ENCODE measurements at regions not wholly inside any gene's neighbourhood (a gene's known extent, or its start where the extent isn't known, plus 50 kb on each side); places are given as distances from the start of the nearest gene placed in this dataset.

DNA sequence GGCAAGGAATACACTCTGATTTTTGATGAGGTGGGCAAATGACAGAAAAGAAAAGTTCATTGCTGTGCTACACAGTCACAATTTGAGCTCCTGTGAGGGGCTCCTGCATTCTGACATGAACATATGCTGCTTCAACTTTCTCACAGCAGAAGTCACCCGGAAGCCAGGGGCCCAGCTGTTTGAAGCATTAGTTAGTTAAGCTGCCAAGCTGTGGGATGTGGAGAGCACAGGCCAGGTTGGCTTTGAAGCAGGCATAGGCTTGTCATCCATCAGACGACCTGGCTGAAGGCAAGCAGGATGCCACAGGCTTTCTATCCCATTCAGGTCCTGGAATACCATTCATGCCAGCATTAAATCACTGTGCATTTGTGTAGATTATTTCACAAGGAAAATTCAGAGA lies 63.1 kb downstream of the MTNR1B start:
- Histone ChIP-seq H3K27ac (replicated peaks) (no peak overlapping the region), H3K4me3 (no peak overlapping the region), H3K36me3 (no peaks in the 10 kb centered on the region), H3K27me3 (ENCODE audit: low read depth) (no peaks in the 10 kb centered on the region), H3K9me3 (replicated peaks) (peaks cover 12% of the 10 kb centered on the region), H3K4me1 (no peaks in the 10 kb centered on the region)
- no peak for DNase-seq
- no peak for TF ChIP-seq CTCF (IDR thresholded peaks at IDR 0.05; ENCODE audit: borderline replicate concordance)
- intact Hi-C loops (cut with micrococcal nuclease), result no loop called here

DNA sequence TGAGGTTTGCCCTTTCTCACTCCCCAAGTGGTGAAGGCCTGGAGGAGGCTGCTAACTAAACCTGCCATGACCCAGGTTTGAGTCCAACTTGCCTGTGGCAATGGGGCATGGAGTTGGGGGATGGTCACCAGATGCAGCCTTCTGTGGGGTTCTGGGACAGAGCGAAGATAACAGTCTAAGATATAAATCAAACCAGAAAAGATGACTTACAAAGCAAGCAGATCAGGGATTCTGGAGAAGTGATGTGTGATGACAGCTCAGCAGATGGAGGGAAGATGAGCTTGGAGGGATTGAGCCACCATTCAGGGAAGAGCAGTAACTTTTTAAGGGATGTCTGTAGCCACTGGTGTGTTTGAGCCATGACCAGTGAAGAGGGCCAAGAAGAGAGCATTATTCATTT lies 63.6 kb downstream of the MTNR1B start:
- no peak for TF ChIP-seq CTCF (IDR thresholded peaks at IDR 0.05; ENCODE audit: borderline replicate concordance)
- no peaks in the 10 kb centered on the region for H3K4me1 ChIP-seq
- no peak for DNase-seq
- no peak overlapping the region for H3K27ac ChIP-seq (replicated peaks)
- no peak overlapping the region for H3K4me3 ChIP-seq
- H3K9me3 ChIP-seq (replicated peaks), result peaks cover 12% of the 10 kb centered on the region
- H3K36me3 ChIP-seq, result no peaks in the 10 kb centered on the region
- intact Hi-C loops (cut with micrococcal nuclease), result no loop called here
- H3K27me3 ChIP-seq (ENCODE audit: low read depth), result no peaks in the 10 kb centered on the region

GRCh38 chr11:93034031-93034722 lies 64.7 kb downstream of the MTNR1B start:
- no peak overlapping the region for H3K4me3 ChIP-seq
- H3K27me3 ChIP-seq (ENCODE audit: low read depth), result no peaks in the 10 kb centered on the region
- no peak for DNase-seq
- peaks cover 12% of the 10 kb centered on the region for H3K9me3 ChIP-seq (replicated peaks)
- no peaks in the 10 kb centered on the region for H3K36me3 ChIP-seq
- TF ChIP-seq CTCF (IDR thresholded peaks at IDR 0.05; ENCODE audit: borderline replicate concordance), result no peak
- intact Hi-C loops (cut with micrococcal nuclease), result no loop called here
- no peak overlapping the region for H3K27ac ChIP-seq (replicated peaks)
- no peaks in the 10 kb centered on the region for H3K4me1 ChIP-seq

DNA sequence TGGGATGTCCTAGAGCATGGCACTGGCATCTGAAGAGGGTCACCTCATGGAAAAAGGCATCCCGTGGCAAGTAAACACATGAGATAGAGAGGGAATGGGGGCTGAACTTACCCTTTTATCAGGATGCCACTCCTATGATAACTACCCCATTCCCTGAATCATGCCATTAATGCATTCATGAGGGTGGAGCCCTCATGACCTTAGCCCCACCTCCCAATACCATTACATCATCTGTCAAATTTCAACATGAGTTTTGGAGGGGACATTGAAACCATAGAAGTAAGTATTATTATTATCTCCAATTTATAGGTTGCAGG lies 65.2 kb downstream of the MTNR1B start:
- no peak for TF ChIP-seq CTCF (IDR thresholded peaks at IDR 0.05; ENCODE audit: borderline replicate concordance)
- peaks cover 12% of the 10 kb centered on the region for H3K9me3 ChIP-seq (replicated peaks)
- H3K4me3 ChIP-seq, result no peak overlapping the region
- H3K27me3 ChIP-seq (ENCODE audit: low read depth), result no peaks in the 10 kb centered on the region
- intact Hi-C loops (cut with micrococcal nuclease), result no loop called here
- DNase-seq, result no peak
- H3K36me3 ChIP-seq, result no peaks in the 10 kb centered on the region
- H3K4me1 ChIP-seq, result no peaks in the 10 kb centered on the region
- no peak overlapping the region for H3K27ac ChIP-seq (replicated peaks)

DNA sequence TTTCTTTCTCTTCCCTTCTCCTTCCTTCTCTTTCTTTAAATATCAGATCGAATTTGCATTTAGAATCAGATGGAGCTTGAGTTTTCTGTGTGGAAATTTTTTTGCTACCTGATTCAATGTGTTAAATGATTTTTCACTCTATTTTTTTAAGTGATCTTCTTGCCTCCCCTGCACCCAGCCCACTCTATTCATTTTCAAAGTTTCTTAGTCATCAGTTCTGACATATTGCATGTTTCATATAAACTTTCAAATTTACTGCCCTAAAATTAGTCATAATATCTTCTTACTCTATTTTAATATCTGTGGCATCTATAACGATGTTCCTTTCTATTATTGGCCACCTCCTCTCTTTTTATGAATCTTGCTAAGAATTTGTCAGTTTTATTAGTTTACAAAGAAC lies 69.1 kb downstream of the MTNR1B start:
- H3K27me3 ChIP-seq (ENCODE audit: low read depth), result no peaks in the 10 kb centered on the region
- TF ChIP-seq CTCF (IDR thresholded peaks at IDR 0.05; ENCODE audit: borderline replicate concordance), result no peak
- intact Hi-C loops (cut with micrococcal nuclease), result no loop called here

More for the DNA sequence above, 69.1 kb downstream of the MTNR1B start:
- peaks cover 31% of the 10 kb centered on the region for H3K9me3 ChIP-seq (replicated peaks)
- no peak for DNase-seq
- no peak overlapping the region for H3K4me3 ChIP-seq
- H3K27ac ChIP-seq (replicated peaks), result no peak overlapping the region
- no peaks in the 10 kb centered on the region for H3K36me3 ChIP-seq
- no peaks in the 10 kb centered on the region for H3K4me1 ChIP-seq

All from left ventricle myocardium inferior (tissue), 1 donor.